DND-41 (cell line): ENCODE measurements at regions not wholly inside any gene's neighbourhood (a gene's known extent, or its start where the extent isn't known, plus 50 kb on each side); places are given as distances from the start of the nearest gene placed in this dataset.

Source experiments
- ATAC-seq: fragments of 200-7000 bp; cut with Tn5 transposase; 3 replicates; pipeline ENCODE4 v1.9.1; 2021; ENCODE audit warnings: low read depth; ENCODE audit not compliant: insufficient read depth
- DNase-seq: peaks from one replicate; pipeline ENCODE4 v3.0.0-alpha.2; 2020
- H2AFZ ChIP-seq: 2 replicates; pipeline ENCODE4 v1.6.0; 2012; ENCODE audit warnings: low read depth, low read length
- H3K27ac ChIP-seq: 2 replicates; pipeline ENCODE4 v1.5.1; 2012; ENCODE audit warnings: low read length, inconsistent platforms
- H3K27me3 ChIP-seq: fragments of 200-600 bp; sonication (generic); 2 replicates; pipeline ENCODE4 v1.6.0; 2012; ENCODE audit warnings: low read length, mild to moderate bottlenecking, inconsistent platforms; ENCODE audit not compliant: insufficient read depth, poor library complexity
- H3K36me3 ChIP-seq: 2 replicates; pipeline ENCODE4 v1.5.1; 2012; ENCODE audit warnings: low read length, inconsistent platforms; ENCODE audit not compliant: insufficient read depth
- H3K4me1 ChIP-seq: 2 replicates; pipeline ENCODE4 v1.5.1; 2012; ENCODE audit warnings: mild to moderate bottlenecking, low read length; ENCODE audit not compliant: insufficient read depth
- H3K4me2 ChIP-seq: 2 replicates; pipeline ENCODE4 v1.6.0; 2012; ENCODE audit warnings: mild to moderate bottlenecking, moderate library complexity, low read length, inconsistent platforms; ENCODE audit not compliant: insufficient read depth
- H3K4me3 ChIP-seq, 2 experiments: fragments of 200-600 bp in 1 of 2; shearing (Covaris generic) in 1 of 2; 2 replicates each; pipeline ENCODE4 v1.5.1; 2012 to 2016; ENCODE audit warnings: inconsistent platforms in 2 of 2, low read length in 2 of 2, mild to moderate bottlenecking in 2 of 2, low read depth in 1 of 2, moderate library complexity in 1 of 2
- H3K79me2 ChIP-seq: 2 replicates; pipeline ENCODE4 v1.6.0; 2012; ENCODE audit warnings: low read length, inconsistent platforms; ENCODE audit not compliant: insufficient read depth
- H3K9ac ChIP-seq: 2 replicates; pipeline ENCODE4 v1.6.0; 2012; ENCODE audit warnings: low read depth, mild to moderate bottlenecking, inconsistent platforms, low read length, moderate library complexity
- H3K9me3 ChIP-seq: 2 replicates; pipeline ENCODE4 v1.5.1; 2012; ENCODE audit warnings: low read length, moderate library complexity, mild to moderate bottlenecking, inconsistent platforms; ENCODE audit not compliant: insufficient read depth, severe bottlenecking
- H4K20me1 ChIP-seq: 2 replicates; pipeline ENCODE4 v1.6.0; 2012; ENCODE audit warnings: low read length; ENCODE audit not compliant: insufficient read depth
- EZH2 ChIP-seq: IDR thresholded peaks from 3 replicates; pipeline ENCODE4 v1.6.1; 2012; ENCODE audit warnings: borderline replicate concordance, low read depth, mild to moderate bottlenecking, moderate library complexity, low read length, inconsistent platforms; ENCODE audit not compliant: severe bottlenecking
- TF ChIP-seq, protein P1 (sequence below): IDR thresholded peaks from 2 replicates; pipeline ENCODE4 v1.5.1; 2012; ENCODE audit warnings: borderline replicate concordance, low read length, moderate library complexity, mild to moderate bottlenecking; ENCODE audit not compliant: poor library complexity, severe bottlenecking; ENCODE audit errors: extremely low read depth

DNA sequence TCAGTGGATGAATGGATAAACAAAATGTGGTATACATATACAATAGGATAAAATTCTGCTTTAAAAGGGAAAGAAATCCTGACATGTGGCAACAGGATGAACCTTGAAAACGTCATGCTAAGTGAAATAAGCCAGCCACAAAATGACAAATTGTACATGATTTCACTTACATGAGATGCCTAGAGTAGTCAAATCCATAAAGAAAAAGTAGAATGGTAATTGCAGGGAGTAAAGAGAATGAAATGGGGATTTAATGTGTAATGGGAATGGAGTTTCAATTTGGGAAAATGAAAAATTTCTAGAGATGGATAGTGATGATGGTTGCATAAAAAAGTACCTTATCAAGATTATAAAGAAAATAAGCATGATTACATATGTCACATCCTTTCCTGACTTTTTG lies 1489.2 kb upstream of the C9orf72 start:
- Histone ChIP-seq H3K4me2 (no peak overlapping the region), H3K36me3 (no peaks in the 10 kb centered on the region), H4K20me1 (no peaks in the 10 kb centered on the region), H3K27ac (no peak overlapping the region), H3K4me3 (no peak overlapping the region), H3K4me1 (no peaks in the 10 kb centered on the region), H2AFZ (no peak overlapping the region), H3K9ac (no peak overlapping the region), H3K79me2 (no peaks in the 10 kb centered on the region), H3K27me3 (no peaks in the 10 kb centered on the region), H3K9me3 (no peaks in the 10 kb centered on the region)
- TF ChIP-seq, protein P1, sequence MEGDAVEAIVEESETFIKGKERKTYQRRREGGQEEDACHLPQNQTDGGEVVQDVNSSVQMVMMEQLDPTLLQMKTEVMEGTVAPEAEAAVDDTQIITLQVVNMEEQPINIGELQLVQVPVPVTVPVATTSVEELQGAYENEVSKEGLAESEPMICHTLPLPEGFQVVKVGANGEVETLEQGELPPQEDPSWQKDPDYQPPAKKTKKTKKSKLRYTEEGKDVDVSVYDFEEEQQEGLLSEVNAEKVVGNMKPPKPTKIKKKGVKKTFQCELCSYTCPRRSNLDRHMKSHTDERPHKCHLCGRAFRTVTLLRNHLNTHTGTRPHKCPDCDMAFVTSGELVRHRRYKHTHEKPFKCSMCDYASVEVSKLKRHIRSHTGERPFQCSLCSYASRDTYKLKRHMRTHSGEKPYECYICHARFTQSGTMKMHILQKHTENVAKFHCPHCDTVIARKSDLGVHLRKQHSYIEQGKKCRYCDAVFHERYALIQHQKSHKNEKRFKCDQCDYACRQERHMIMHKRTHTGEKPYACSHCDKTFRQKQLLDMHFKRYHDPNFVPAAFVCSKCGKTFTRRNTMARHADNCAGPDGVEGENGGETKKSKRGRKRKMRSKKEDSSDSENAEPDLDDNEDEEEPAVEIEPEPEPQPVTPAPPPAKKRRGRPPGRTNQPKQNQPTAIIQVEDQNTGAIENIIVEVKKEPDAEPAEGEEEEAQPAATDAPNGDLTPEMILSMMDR = no peak
- no peak for TF ChIP-seq EZH2
- no peak for DNase-seq
- no peak for ATAC-seq

DNA sequence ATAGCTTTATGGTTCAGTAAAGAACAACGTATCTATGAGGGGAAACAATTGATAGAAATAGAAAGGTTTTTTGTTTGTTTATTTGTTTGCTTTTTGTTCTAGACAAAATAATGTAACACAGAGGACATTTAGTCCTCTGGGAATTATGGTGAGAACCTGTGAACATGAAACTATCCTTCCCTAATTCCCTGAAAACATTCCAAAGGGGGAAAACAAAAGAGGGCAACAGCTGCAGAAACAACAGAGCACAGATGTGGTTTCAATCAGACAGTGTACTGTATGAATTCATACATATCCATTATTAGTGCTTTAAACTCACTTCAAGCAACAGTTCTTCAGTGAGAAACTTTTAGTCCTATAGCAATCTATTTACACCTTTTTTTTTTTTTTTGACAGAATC lies 1489.8 kb upstream of the C9orf72 start:
- Histone ChIP-seq H3K27me3 (no peaks in the 10 kb centered on the region), H2AFZ (no peak overlapping the region), H3K9me3 (no peaks in the 10 kb centered on the region), H3K9ac (no peak overlapping the region), H3K4me1 (no peaks in the 10 kb centered on the region), H3K36me3 (no peaks in the 10 kb centered on the region), H3K4me2 (no peak overlapping the region), H3K4me3 (no peak overlapping the region), H3K79me2 (no peaks in the 10 kb centered on the region), H3K27ac (no peak overlapping the region), H4K20me1 (no peaks in the 10 kb centered on the region)
- ATAC-seq (no peak), DNase-seq (no peak)
- no peak for TF ChIP-seq EZH2
- TF ChIP-seq, protein P1 = no peak

DNA sequence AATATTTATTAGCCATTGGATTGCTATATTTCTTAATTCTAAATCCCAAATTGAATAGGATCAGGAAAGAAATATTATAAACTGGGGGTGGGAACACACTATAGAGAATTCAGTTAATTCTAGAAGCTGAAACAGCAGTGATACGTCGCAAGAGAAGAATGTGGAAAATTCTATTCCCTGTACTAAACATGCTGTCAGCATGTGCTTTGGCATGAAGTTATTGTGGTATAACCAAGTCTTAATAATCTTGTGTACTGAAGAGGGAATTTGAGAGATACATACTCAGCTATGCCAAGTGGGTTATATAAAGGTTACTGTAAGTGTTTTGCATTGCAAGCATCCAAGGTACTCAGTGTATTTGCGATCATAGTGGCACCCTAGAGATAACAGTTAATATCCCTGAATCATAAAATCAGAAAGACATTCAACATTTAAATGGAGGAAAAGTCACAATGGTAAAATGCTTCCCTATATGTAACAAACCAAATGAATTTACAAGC lies 1492.9 kb upstream of the C9orf72 start:
- H3K36me3 ChIP-seq = no peaks in the 10 kb centered on the region
- no peaks in the 10 kb centered on the region for H4K20me1 ChIP-seq
- ATAC-seq (no peak), DNase-seq (no peak)
- H3K79me2 ChIP-seq = no peaks in the 10 kb centered on the region
- H3K9ac ChIP-seq = no peak overlapping the region
- no peak overlapping the region for H3K4me3 ChIP-seq
- no peaks in the 10 kb centered on the region for H3K27me3 ChIP-seq
- no peaks in the 10 kb centered on the region for H3K4me1 ChIP-seq
- no peaks in the 10 kb centered on the region for H3K9me3 ChIP-seq
- H3K4me2 ChIP-seq = no peak overlapping the region
- H3K27ac ChIP-seq = no peak overlapping the region
- no peak overlapping the region for H2AFZ ChIP-seq
- TF ChIP-seq, protein P1 = no peak
- no peak for TF ChIP-seq EZH2

DNA sequence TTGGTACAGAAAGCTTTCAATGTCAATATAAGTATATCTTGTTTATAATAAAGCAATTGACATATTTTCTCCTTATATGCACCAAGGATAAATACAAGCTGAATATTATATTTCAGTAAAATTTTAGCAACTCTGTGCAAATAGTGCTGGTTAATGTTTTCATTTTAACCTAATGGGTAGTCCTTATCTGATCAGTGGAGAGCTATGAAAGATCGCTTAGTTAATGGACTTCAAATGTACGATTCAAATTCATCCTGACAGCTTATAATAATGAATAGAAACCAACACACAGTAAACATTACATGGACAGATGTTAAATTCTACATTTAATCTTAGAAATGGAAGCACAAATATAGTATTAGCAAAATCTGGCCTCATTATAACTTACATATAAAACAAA lies 1495.2 kb upstream of the C9orf72 start:
- Histone ChIP-seq H4K20me1 (no peaks in the 10 kb centered on the region), H3K79me2 (no peaks in the 10 kb centered on the region), H3K4me2 (no peak overlapping the region), H3K4me1 (no peaks in the 10 kb centered on the region), H3K27me3 (no peaks in the 10 kb centered on the region), H3K27ac (no peak overlapping the region), H3K36me3 (no peaks in the 10 kb centered on the region), H3K4me3 (no peak overlapping the region), H2AFZ (no peak overlapping the region), H3K9me3 (no peaks in the 10 kb centered on the region), H3K9ac (no peak overlapping the region)
- ATAC-seq = no peak
- DNase-seq = no peak
- no peak for TF ChIP-seq EZH2
- TF ChIP-seq, protein P1 = no peak
